Dermis blood vessel endothelial cell (primary cell): ENCODE measurements at regions not wholly inside any gene's neighbourhood (a gene's known extent, or its start where the extent isn't known, plus 50 kb on each side); places are given as distances from the start of the nearest gene placed in this dataset.

Experiments used
- DNase-seq: peaks from one replicate; pipeline ENCODE4 v3.0.0; 2010

GRCh38 chr7:79615871-79616640, 162.6 kb upstream of the MAGI2 start:
- no peak for DNase-seq

DNA sequence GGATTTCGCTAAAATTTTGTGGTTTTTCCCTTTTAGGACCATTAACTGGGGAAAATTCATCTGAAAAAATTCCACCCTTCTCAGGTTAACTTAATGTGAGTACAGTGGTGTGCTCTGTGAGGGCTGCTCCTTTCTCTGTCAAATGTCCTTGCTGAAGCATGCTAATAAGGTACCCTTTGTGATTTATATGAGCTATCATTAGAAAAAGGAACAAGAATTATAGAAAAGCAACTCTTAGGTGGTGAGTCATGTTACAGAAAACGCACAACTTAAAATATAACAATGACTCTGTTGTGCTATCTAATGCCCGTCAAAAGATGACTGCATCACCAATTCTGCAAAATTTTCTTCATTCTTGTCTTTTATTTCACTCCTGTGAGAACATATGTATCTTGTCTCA, 162.0 kb upstream of the MAGI2 start:
- no peak for DNase-seq

DNA sequence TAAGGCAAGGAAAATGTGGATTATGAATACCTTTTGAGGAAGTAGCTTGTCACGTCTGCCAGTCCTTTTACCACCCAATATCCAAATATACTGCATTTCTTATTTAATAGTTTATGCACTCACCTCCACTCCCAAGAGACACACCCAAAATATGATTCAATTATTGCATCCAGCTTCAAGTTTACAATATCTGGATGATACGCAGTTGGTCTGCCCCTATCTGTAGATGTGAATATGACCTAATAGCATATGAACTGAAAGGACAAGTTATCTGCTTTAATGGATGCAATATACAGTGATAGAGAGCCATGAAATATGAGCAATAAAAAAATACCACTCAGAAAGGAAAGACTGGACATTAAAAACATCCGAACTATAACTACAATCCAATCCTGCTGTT, 159.4 kb upstream of the MAGI2 start:
- no peak for DNase-seq

DNA sequence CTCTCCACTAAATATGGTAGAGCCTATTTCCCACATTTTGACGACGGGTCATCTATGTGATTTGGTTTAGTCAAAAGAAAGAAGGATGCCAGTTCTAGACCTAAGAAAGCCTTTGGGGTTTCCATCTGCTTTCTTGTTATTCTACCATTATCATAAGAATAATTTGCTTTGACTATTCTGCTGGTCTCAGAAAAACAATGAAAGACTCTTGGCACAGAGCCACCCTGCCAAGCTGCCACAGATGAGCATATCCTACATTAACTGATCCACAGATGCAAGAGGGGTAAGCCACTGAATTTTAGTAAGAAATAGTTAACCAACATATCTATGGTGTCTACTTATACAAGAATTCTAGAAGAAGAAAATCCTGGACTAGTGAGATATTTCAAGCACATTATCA, 158.6 kb upstream of the MAGI2 start:
- DNase-seq = peak; percentile 39

GRCh38 chr7:79610748-79611304, 157.4 kb upstream of the MAGI2 start:
- DNase-seq = no peak

DNA sequence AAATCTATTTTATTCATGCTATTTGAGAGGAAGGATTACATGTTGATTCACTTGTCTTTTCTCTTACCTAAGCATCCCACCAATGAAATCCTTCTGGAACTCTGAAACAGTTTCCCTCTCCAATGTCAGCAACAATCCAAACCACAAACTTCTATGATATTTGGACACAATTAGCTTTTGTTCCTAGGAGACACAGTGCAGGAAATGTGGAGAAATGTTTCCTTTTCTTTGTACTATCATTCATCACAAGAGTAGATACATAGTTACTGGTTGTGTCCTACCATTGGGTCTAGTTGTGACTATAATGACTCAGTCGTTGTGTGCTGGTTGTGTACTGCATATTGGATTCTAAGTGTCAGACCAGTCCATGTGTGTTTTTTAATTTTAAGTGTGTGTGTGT, 156.8 kb upstream of the MAGI2 start:
- DNase-seq = no peak

DNA sequence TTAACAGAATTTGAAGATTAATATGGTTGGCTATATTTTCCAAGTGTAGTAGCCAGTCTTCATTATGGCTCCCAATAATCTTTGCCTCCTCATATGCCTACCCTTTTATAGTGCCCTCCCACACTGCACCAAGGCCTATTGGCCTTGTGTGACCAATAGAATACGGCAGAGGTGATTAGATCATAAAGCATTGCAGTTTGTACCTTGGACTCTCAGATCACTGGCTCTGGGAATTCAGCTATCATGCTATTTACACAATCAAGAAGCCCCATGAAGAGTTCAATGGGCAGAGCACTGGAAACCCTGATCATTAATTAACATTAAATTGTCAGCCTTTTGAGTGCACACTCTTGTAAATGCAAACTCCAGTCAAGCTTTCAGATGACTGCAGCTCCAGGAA, 154.5 kb upstream of the MAGI2 start:
- DNase-seq = no peak

DNA sequence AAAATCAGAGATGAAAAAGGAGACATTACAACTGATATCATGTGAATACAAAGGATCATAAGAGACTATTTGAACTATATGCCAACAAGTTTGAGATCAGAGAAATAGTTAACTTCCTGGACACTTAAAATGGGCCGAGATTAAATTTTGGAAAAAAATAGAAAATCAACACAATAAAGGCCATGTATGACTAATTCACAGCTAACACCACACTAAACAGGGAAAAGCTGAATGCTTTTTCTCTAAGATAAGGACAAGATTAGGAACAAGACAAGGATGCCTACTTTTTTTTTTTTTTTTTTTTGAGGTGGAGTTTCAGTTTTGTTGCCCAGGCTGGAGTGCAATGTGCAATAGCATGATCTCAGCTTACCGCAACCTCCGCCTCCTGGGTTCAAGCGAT, 151.4 kb upstream of the MAGI2 start:
- no peak for DNase-seq

- no peak for DNase-seq
These were observed 144.9 kb upstream of the MAGI2 start for GRCh38 chr7:79598351-79598750.

DNA sequence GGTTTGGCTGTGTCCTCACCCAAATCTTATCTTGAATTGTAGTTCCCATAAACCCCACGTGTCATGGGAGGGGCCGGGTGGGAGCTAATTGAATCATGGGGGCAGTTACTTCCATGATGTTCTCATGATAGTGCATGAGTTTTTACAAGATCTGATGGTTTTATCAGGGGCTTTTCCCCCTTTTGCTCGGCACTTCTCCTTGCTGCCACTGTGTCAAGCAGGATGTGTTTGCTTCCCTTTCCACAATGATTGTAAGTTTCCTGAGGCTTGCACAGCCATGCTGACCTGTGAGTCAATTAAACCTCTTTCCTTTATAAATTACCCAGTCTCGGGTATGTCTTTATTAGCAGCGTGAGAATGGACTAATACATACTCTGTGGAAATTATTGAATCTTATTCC, 141.2 kb upstream of the MAGI2 start:
- peak; percentile 28 for DNase-seq

GRCh38 chr7:79593866-79594301, 140.4 kb upstream of the MAGI2 start:
- DNase-seq = peak; percentile 8

GRCh38 chr7:79590916-79591623, 137.6 kb upstream of the MAGI2 start:
- DNase-seq = no peak

- DNase-seq = no peak
These were observed 136.9 kb upstream of the MAGI2 start for GRCh38 chr7:79590391-79590790.

- no peak for DNase-seq
These were observed 117.4 kb upstream of the MAGI2 start for GRCh38 chr7:79570903-79571302.

DNA sequence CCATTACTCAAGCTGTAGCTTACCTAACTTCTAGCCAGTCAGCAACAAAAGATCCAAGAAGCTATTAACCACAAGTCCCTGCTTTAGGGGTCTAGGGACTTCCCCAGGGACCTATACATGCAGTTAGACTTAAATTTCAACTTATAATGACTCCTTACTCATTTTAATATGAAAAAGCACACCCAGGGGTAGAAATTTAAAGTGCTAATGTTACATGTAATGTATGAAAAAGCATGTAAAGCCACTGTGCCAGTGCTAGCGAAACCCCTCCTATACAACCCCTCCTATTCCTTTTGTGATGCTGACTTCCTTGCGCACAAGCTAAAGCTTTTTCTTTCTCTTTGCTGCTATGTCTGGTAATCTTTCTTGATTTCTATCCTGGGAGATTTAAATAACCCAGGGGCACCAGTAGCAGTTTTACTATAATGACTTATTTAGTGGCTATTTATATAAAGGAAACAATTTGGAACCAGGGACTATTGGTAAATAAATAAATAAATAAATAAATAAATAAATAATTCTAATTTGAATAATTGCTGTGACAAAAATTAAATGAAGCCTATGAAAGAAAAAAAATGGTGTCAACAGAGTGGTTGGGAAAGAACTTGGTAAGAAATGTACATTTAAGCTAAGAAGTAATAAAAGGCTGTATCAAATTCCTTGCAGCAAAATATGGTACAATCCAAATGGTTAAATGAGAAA, 110.5 kb upstream of the MAGI2 start:
- DNase-seq = no peak

DNA sequence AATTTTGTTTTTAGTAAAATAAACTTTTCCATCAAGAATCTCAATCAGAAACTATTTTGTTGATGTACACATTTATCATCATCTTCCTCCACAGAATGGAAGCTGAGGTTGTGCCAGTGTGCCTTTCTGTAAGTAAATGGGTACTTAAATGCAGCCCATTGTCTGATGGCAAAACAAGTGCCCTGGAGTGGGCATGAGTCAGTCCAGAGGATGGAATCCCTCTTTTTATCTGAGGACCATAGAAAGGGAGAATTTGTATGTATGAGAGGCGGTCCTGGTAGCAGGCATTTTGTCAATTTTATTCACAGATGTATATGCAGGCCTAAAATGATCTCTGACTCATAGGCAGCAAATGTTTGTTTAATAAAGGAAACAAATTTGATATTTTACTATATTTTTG, 102.1 kb upstream of the MAGI2 start:
- no peak for DNase-seq

DNA sequence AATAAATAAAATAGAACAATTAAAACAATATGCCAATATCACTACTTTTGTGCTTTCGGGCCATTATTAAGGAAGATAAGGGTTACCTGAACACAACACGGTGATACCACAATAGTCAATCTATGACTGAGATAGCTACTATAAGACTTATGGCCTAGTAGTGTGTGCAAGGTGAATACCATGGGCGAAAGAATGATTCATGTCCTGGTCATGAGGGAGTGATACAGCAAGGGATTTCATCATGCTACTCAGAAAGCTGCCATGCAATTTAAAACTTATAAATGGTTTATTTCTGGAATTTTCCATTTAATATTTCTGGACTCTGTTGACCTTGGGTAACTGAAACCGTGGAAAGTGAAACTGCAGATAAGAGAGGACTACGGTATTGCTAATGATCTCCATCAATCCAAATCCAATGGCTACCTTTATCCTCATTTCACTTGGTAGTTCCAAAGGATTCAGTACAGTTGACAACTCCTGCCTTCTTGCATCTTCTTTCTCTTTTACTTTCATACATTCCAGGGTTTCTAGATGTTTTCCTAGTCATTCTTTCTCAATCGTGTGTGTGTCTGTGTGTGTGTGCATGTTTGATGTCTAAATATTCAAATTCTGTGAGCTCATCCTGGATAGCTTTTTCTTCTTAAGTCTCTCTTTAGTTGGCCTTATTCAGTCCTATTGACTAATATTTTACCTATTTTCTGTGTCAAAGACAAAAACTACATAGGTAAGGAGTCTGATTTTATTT, 100.5 kb upstream of the MAGI2 start:
- DNase-seq = no peak

DNA sequence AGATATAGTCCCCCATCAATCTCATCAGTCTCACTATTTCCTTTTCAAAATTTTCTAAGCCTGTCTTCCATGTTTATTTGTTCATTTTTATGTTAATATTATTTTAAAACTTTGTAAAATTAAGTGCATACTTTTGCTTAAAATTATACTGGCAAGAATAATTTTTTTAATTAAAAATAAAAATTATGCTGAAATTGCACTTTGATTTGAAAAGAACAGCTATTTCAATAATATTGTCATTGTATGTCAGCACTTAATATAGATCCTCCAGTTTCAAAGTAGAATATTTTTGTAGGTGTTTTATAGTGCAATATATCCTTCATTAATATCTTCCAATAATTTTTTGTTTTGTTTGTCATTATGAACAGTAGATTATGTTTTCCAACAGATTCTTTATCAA, 99.0 kb upstream of the MAGI2 start:
- DNase-seq = no peak

- DNase-seq = no peak
These were observed 95.3 kb upstream of the MAGI2 start for GRCh38 chr7:79548727-79549126.

- DNase-seq = no peak
These were observed 93.7 kb upstream of the MAGI2 start for GRCh38 chr7:79547132-79547531.

DNA sequence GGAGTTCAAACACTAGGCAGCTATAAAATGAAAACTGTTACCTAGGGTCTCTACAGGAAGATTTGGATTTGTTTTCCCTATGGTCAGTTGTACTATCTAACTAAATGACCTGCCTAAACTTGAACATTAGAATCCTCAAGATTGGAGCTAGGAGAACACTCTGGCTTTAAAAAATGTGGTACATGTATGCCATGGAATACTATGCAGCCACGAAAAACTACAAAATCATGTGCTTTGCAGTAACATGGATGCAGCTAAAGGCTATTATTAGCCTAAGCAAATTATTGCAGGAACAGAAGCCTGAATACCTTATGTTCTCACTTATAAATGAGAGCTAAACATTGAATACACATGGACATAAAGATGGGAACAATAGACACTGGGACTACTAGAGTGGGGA, 87.1 kb upstream of the MAGI2 start:
- DNase-seq = no peak

- DNase-seq = no peak
These were observed 80.7 kb upstream of the MAGI2 start for GRCh38 chr7:79534128-79534527.
